Lung (tissue), 11 donors: ENCODE measurements at regions not wholly inside any gene's neighbourhood (a gene's known extent, or its start where the extent isn't known, plus 50 kb on each side); places are given as distances from the start of the nearest gene placed in this dataset.
A peak's percentile ranks its signal among the peaks of the same experiment; 100 is the strongest.

Experiments used
- ATAC-seq: fragments of 200-7000 bp; cut with Tn5 transposase; one replicate; pipeline ENCODE4 v1.9.1; 2020; ENCODE audit warnings: moderate number of reproducible peaks; ENCODE audit not compliant: insufficient read depth, low FRiP score
- DNase-seq, 3 donors: peaks; one replicate each; pipeline ENCODE4 v3.0.0-alpha.2; 2013 to 2017
- H3K27ac ChIP-seq, 2 donors: one replicate each; pipeline ENCODE4 v1.5.1; 2013; ENCODE audit warnings: mild to moderate bottlenecking in 2 of 2, moderate library complexity in 2 of 2, control low read depth in 1 of 2, inconsistent platforms in 1 of 2, low read depth in 1 of 2, low read length in 1 of 2
- H3K27me3 ChIP-seq, 3 donors: one replicate each; pipeline ENCODE4 v1.5.1; 2013; ENCODE audit warnings: low read length in 2 of 3; ENCODE audit not compliant: control insufficient read depth in 3 of 3, insufficient read depth in 3 of 3
- H3K36me3 ChIP-seq, 4 donors: one replicate each; pipeline ENCODE4 v1.5.1; 2013; ENCODE audit warnings: low read length in 4 of 4, mild to moderate bottlenecking in 1 of 4, moderate library complexity in 1 of 4; ENCODE audit not compliant: control insufficient read depth in 4 of 4, insufficient read depth in 4 of 4
- H3K4me1 ChIP-seq, 5 donors: one replicate each; pipeline ENCODE4 v1.5.1; 2013; ENCODE audit warnings: low read length in 5 of 5, mild to moderate bottlenecking in 2 of 5, moderate library complexity in 1 of 5; ENCODE audit not compliant: control insufficient read depth in 5 of 5, insufficient read depth in 5 of 5
- H3K4me3 ChIP-seq: one replicate; pipeline ENCODE4 v1.5.1; 2013; ENCODE audit warnings: mild to moderate bottlenecking, control low read depth, moderate library complexity
- H3K9ac ChIP-seq, 2 donors: one replicate each; pipeline ENCODE4 v1.5.1; 2013; ENCODE audit warnings: low read length in 2 of 2, control low read depth in 1 of 2; ENCODE audit not compliant: insufficient read depth in 1 of 2
- H3K9me3 ChIP-seq, 4 donors: one replicate each; pipeline ENCODE4 v1.5.1; 2013; ENCODE audit warnings: low read length in 3 of 4, mild to moderate bottlenecking in 1 of 4, moderate library complexity in 1 of 4; ENCODE audit not compliant: control insufficient read depth in 4 of 4, insufficient read depth in 3 of 4
- CTCF ChIP-seq: IDR thresholded peaks from 2 replicates; pipeline ENCODE4 v1.5.1; 2012; ENCODE audit warnings: mild to moderate bottlenecking; ENCODE audit errors: control extremely low read depth, extremely low read depth
- WGBS, 2 donors: extraction: QIAGEN DNeasy Blood & Tissue Kit; methylation state at CpG; one replicate each; pipeline ENCODE4 v1.1.7; 2013; 5-methylcytosine and 5-hydroxymethylcytosine counted together
- donor health status: control.
- donor health status: control.
- donor health status: Bipolar disorder and iron deficiency.
- donor health status: healthy.
- donor health status: DM: yes; HTN: yes; CAD: no.

GRCh38 chr12:93225094-93225493 lies 152.6 kb upstream of the NUDT4 start:
- 95 to 99% methylated on average over 2 of the region's 2 CpGs for WGBS, 2 donors
- Histone ChIP-seq H3K27ac (no peak overlapping the region), H3K4me1 (peaks cover 0 to 8% (median 3%) of the 10 kb centered on the region in 5 donors), H3K36me3 (no peaks in the 10 kb centered on the region), H3K9ac (no peak overlapping the region), H3K27me3 (no peaks in the 10 kb centered on the region), H3K9me3 (no peaks in the 10 kb centered on the region), H3K4me3 (no peak overlapping the region)
- ATAC-seq, result no peak
- DNase-seq, result no peak
- no peak for TF ChIP-seq CTCF

- H3K4me3 ChIP-seq, result no peak overlapping the region
- H3K36me3 ChIP-seq, result no peaks in the 10 kb centered on the region
- ATAC-seq (no peak), DNase-seq (no peak)
- H3K9me3 ChIP-seq, result no peaks in the 10 kb centered on the region
- H3K9ac ChIP-seq, result no peak overlapping the region
- TF ChIP-seq CTCF, result no peak
- H3K27me3 ChIP-seq, result no peaks in the 10 kb centered on the region
- H3K4me1 ChIP-seq, result peaks cover 0 to 8% (median 3%) of the 10 kb centered on the region in 5 donors
- no peak overlapping the region for H3K27ac ChIP-seq
Measured at GRCh38 chr12:93226361-93226760, 151.4 kb upstream of the NUDT4 start.

- no peak for TF ChIP-seq CTCF
- Histone ChIP-seq H3K9me3 (peaks cover 0 to 2% (median 0%) of the 10 kb centered on the region in 4 donors), H3K4me1 (peaks cover 0 to 4% (median 0%) of the 10 kb centered on the region in 5 donors), H3K36me3 (no peaks in the 10 kb centered on the region), H3K9ac (no peak overlapping the region), H3K27ac (no peak overlapping the region), H3K4me3 (no peak overlapping the region), H3K27me3 (no peaks in the 10 kb centered on the region)
- 69 to 79% methylated on average over 6 of the region's 6 CpGs for WGBS, 2 donors
- no peak for ATAC-seq
- DNase-seq, result peak in 1 of 3 donors; percentile 28
Measured at GRCh38 chr12:93229494-93230325, 148.0 kb upstream of the NUDT4 start.
